LoVo (cell line): ENCODE measurements at regions not wholly inside any gene's neighbourhood (a gene's known extent, or its start where the extent isn't known, plus 50 kb on each side); places are given as distances from the start of the nearest gene placed in this dataset.
"Not testable (repeated sequence)": the region's sequence is repeated elsewhere in the genome, so short reads cannot be mapped to it uniquely, and the experiment has no call there.

ENCODE experiments used
- DNase-seq: peaks from one replicate; pipeline ENCODE4 v3.0.0-alpha.2; 2016; ENCODE audit warnings: low spot score

GRCh38 chr2:234693681-234694190 lies 196.9 kb upstream of the ARL4C start:
- DNase-seq, result not testable (repeated sequence)

- DNase-seq, result peak; percentile 28
Observed at GRCh38 chr2:234693191-234693590, 196.3 kb upstream of the ARL4C start.

- no peak for DNase-seq
Observed at GRCh38 chr2:234691968-234692955, 195.4 kb upstream of the ARL4C start.

- no peak for DNase-seq
Observed at GRCh38 chr2:234691214-234691575, 194.3 kb upstream of the ARL4C start.

- DNase-seq, result no peak
Observed at GRCh38 chr2:234690569-234691213, 193.8 kb upstream of the ARL4C start.

- no peak for DNase-seq
Observed at GRCh38 chr2:234689911-234690379, 193.1 kb upstream of the ARL4C start.

- DNase-seq, result no peak
Observed at GRCh38 chr2:234687718-234688475, 191.0 kb upstream of the ARL4C start.

GRCh38 chr2:234686088-234686890 lies 189.4 kb upstream of the ARL4C start:
- peak; percentile 29 for DNase-seq

GRCh38 chr2:234684466-234684865 lies 187.6 kb upstream of the ARL4C start:
- no peak for DNase-seq

- DNase-seq, result no peak
Observed at GRCh38 chr2:234683950-234684349, 187.1 kb upstream of the ARL4C start.

GRCh38 chr2:234682492-234683228 lies 185.8 kb upstream of the ARL4C start:
- DNase-seq, result no peak

- no peak for DNase-seq
Observed at GRCh38 chr2:234680688-234681619, 184.1 kb upstream of the ARL4C start.

- peak; percentile 64 for DNase-seq
Observed at GRCh38 chr2:234679741-234680687, 183.1 kb upstream of the ARL4C start.

- no peak for DNase-seq
Observed at GRCh38 chr2:234679301-234679740, 182.4 kb upstream of the ARL4C start.

GRCh38 chr2:234678711-234679110 lies 181.8 kb upstream of the ARL4C start:
- DNase-seq, result no peak

GRCh38 chr2:234677758-234678538 lies 181.1 kb upstream of the ARL4C start:
- DNase-seq, result peak; percentile 29

- no peak for DNase-seq
Observed at GRCh38 chr2:234676783-234677450, 180.0 kb upstream of the ARL4C start.
